HepG2 (cell line): ENCODE measurements at regions not wholly inside any gene's neighbourhood (a gene's known extent, or its start where the extent isn't known, plus 50 kb on each side); places are given as distances from the start of the nearest gene placed in this dataset.

Experiments used
- ATAC-seq: fragments of 200-7000 bp; cut with Tn5 transposase; 3 replicates; pipeline ENCODE4 v1.9.1; 2020; ENCODE audit warnings: mild to moderate bottlenecking, moderate library complexity
- BruUV-seq: library from RNA; stranded (reverse); fragments of 400-500 nt; replicated peaks from 2 replicates; lab custom pipeline; 2021; lab: Mats Ljungman, UMichigan
- CTCF ChIA-PET: fragments of 300-600 bp; formaldehyde crosslinking; extraction: SDS; loops from one replicate; lab custom pipeline; 2021; ENCODE audit warnings: low total read pairs, inconsistent platforms, low intra/inter-chr PET ratio; lab: Yijun Ruan, JAX
- POLR2A ChIA-PET: fragments of 350-600 bp; sonication (Branson Sonifier 250); formaldehyde crosslinking; loops from one replicate; lab custom pipeline; 2020; ENCODE audit warnings: antibody characterized with exemption, inconsistent platforms; lab: Yijun Ruan, JAX
- DNase-seq: peaks from one replicate; pipeline ENCODE4 v3.0.0-alpha.2; 2015; ENCODE audit warnings: low spot score
- FAIRE-seq: peaks from 3 replicates; lab custom pipeline; 2011; peaks lifted over from hg19 to GRCh38; lab: Jason Lieb, UNC
- H2AFZ ChIP-seq: one replicate; pipeline ENCODE4 v1.6.1; 2011; ENCODE audit warnings: low read length, inconsistent platforms
- H3K27ac ChIP-seq: fragments of 300-600 bp; 3 replicates; pipeline ENCODE4 v1.8.0; 2011; ENCODE audit warnings: mixed run types, mild to moderate bottlenecking, mixed read lengths, low read length, inconsistent platforms; ENCODE audit not compliant: insufficient read depth; ENCODE audit errors: extremely low read length
- H3K27me3 ChIP-seq, 2 experiments: fragments of 200-600 bp in 1 of 2; 2 replicates in 1 of 2; 3 replicates in 1 of 2; pipeline versions ENCODE4 v1.6.0 to v1.8.0; 2011; ENCODE audit warnings: low read length in 2 of 2, mild to moderate bottlenecking in 2 of 2, moderate library complexity in 2 of 2, inconsistent platforms in 1 of 2; ENCODE audit not compliant: insufficient read depth in 2 of 2, control insufficient read depth in 1 of 2
- H3K36me3 ChIP-seq, 2 experiments: fragments of 200-600 bp in 1 of 2; replicated peaks in 1 of 2; 2 replicates in 1 of 2; 3 replicates in 1 of 2; pipeline versions ENCODE4 v1.5.1 to v1.8.0; 2011; ENCODE audit warnings: low read length in 2 of 2, inconsistent platforms in 1 of 2; ENCODE audit not compliant: insufficient read depth in 2 of 2, control insufficient read depth in 1 of 2
- H3K4me1 ChIP-seq: 2 replicates; pipeline ENCODE4 v1.5.1; 2012; ENCODE audit warnings: low read length, inconsistent platforms; ENCODE audit not compliant: insufficient read depth
- H3K4me2 ChIP-seq: 2 replicates; pipeline ENCODE4 v1.6.0; 2011; ENCODE audit warnings: low read depth, low read length, inconsistent platforms
- H3K4me3 ChIP-seq, 3 experiments: fragments of 200-600 bp in 1 of 3; sonication (generic), shearing (Covaris generic) in 1 of 3; replicated peaks in 1 of 3; 2 replicates each; pipeline ENCODE4 v1.5.1; 2011 to 2016; ENCODE audit warnings: low read length in 3 of 3, inconsistent platforms in 2 of 3, low read depth in 2 of 3, mild to moderate bottlenecking in 2 of 3, control low read depth in 1 of 3, mixed read lengths in 1 of 3; ENCODE audit not compliant: insufficient read depth in 1 of 3
- H3K79me2 ChIP-seq: one replicate; pipeline ENCODE4 v1.6.1; 2011; ENCODE audit warnings: low read length, inconsistent platforms; ENCODE audit not compliant: insufficient read depth
- H3K9ac ChIP-seq: 2 replicates; pipeline ENCODE4 v1.6.0; 2011; ENCODE audit warnings: mild to moderate bottlenecking, low read depth, low read length, inconsistent platforms; ENCODE audit not compliant: insufficient read depth
- H3K9me3 ChIP-seq: 2 replicates; pipeline ENCODE4 v1.5.1; 2012; ENCODE audit warnings: mild to moderate bottlenecking, low read length
- H4K20me1 ChIP-seq: 2 replicates; pipeline ENCODE4 v1.6.0; 2011; ENCODE audit warnings: inconsistent platforms, mild to moderate bottlenecking, low read length, moderate library complexity; ENCODE audit not compliant: insufficient read depth
- ATF7 ChIP-seq, 2 experiments: fragments of 450-650 bp in 1 of 2; sonication (generic) in 1 of 2; formaldehyde crosslinking in 1 of 2; IDR thresholded peaks; 2 replicates each; pipeline versions ENCODE4 v1.4.0 to v1.6.1; 2016 to 2020; ENCODE audit warnings: antibody characterized with exemption in 1 of 2, mild to moderate bottlenecking in 1 of 2, missing genetic modification reagents in 1 of 2
- EEA1 ChIP-seq: sonication (generic); formaldehyde crosslinking; IDR thresholded peaks from 2 replicates; pipeline ENCODE4 v1.5.1; 2020; ENCODE audit warnings: mild to moderate bottlenecking, missing genetic modification reagents, borderline replicate concordance
- HCFC1 ChIP-seq: fragments of 150-350 bp; IDR thresholded peaks from 2 replicates; pipeline ENCODE4 v1.6.1; 2014; ENCODE audit warnings: low read depth, low read length
- KLF6 ChIP-seq: IDR thresholded peaks from 2 replicates; pipeline ENCODE4 v1.8.0; 2016; ENCODE audit warnings: missing biosample characterization, missing genetic modification reagents
- KMT2B ChIP-seq: IDR thresholded peaks from 2 replicates; pipeline ENCODE4 v1.6.1; 2016; ENCODE audit warnings: missing genetic modification reagents, missing compliant biosample characterization
- RCOR2 ChIP-seq: IDR thresholded peaks from 2 replicates; pipeline ENCODE4 v1.6.1; 2016; ENCODE audit warnings: missing biosample characterization, missing genetic modification reagents
- SUZ12 ChIP-seq: fragments of 150-350 bp; IDR thresholded peaks from 2 replicates; pipeline ENCODE4 v1.6.1; 2014; ENCODE audit warnings: low read depth, low read length
- ZNF549 ChIP-seq: sonication (generic); formaldehyde crosslinking; IDR thresholded peaks from 2 replicates; pipeline ENCODE4 v1.5.0; 2020; ENCODE audit warnings: missing genetic modification reagents
- ZNF709 ChIP-seq: sonication (generic); formaldehyde crosslinking; IDR thresholded peaks from 2 replicates; pipeline ENCODE4 v1.5.0; 2020; ENCODE audit warnings: mild to moderate bottlenecking, missing genetic modification reagents
- ZNF879 ChIP-seq: sonication (generic); formaldehyde crosslinking; IDR thresholded peaks from 2 replicates; pipeline ENCODE4 v1.8.1; 2023; ENCODE audit warnings: missing genetic modification reagents
- WGBS: methylation state at CpG from one replicate; pipeline ENCODE4 v1.1.6; 2017; ENCODE audit warnings: low lambda C conversion rate; 5-methylcytosine and 5-hydroxymethylcytosine counted together
- in situ Hi-C: cut with HindIII; loops from 2 replicates; pipeline ENCODE4 v1.10.0; 2017; ENCODE audit warnings: low pct_unique_long_range_greater_than_20kb; ENCODE audit not compliant: extremely low pct_ligation_motif_present
- intact Hi-C: fragments of 100-400 bp; cut with micrococcal nuclease; formaldehyde crosslinking; loops from one replicate; pipeline ENCODE4 v1.10.0; 2022; ENCODE audit not compliant: unreplicated experiment
- TF ChIP-seq, protein P1 (sequence below): sonication (generic); formaldehyde crosslinking; conservative IDR thresholded peaks from 2 replicates; pipeline ENCODE4 v1.4.0; 2020; ENCODE audit warnings: missing genetic modification reagents
- TF ChIP-seq, protein P2 (sequence below): IDR thresholded peaks from 2 replicates; pipeline ENCODE4 v1.6.1; 2012; ENCODE audit warnings: inconsistent platforms
- TF ChIP-seq, protein P3 (sequence below): sonication (generic); formaldehyde crosslinking; IDR thresholded peaks from 2 replicates; pipeline ENCODE4 v1.4.0; 2020; ENCODE audit warnings: mild to moderate bottlenecking, missing genetic modification reagents, borderline replicate concordance

DNA sequence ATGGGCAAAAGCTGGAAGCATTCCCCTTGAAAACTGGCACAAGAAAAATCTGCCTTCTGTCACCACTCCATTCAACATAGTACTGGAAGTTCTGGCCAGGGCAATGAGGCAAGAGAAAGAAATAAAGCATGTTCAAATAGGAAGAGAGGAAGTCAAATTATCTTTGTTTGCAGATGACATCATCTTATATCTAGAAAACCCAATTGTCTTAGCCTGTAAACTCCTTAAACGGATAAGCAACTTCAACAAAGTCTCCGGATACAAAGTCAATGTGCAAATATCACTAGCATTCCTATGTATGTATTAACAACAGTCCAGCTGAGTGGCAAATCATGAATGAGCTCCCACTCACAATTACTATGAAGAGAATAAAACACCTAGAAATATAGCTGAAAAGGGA is 1579.3 kb downstream of the SUCLG1 start:
- no peak for DNase-seq
- no peak for FAIRE-seq
- POLR2A ChIA-PET = no interaction called here
- Histone ChIP-seq H3K36me3 (no peaks in the 10 kb centered on the region), H3K27me3 (no peaks in the 10 kb centered on the region), H3K27ac (no peak overlapping the region), H3K4me1 (no peaks in the 10 kb centered on the region), H2AFZ (no peak overlapping the region), H3K4me3 (no peak overlapping the region), H3K79me2 (no peaks in the 10 kb centered on the region), H3K9me3 (peaks cover 81% of the 10 kb centered on the region), H3K9ac (no peak overlapping the region), H4K20me1 (no peaks in the 10 kb centered on the region), H3K4me2 (no peak overlapping the region)
- no TSS peak for BruUV-seq
- WGBS = 33% methylated on average over 2 of the region's 2 CpGs
- in situ Hi-C loops = no loop called here
- no peak for ATAC-seq
- TF ChIP-seq ATF7 (IDR thresholded peaks at IDR 0.05) = peak; percentile 88
- TF ChIP-seq ATF7 (CRISPR knock-in tag; IDR thresholded peaks at IDR 0.05) = no peak
- TF ChIP-seq RCOR2 (CRISPR knock-in tag) = no peak
- intact Hi-C loops = no loop called here
- CTCF ChIA-PET = no interaction called here

DNA sequence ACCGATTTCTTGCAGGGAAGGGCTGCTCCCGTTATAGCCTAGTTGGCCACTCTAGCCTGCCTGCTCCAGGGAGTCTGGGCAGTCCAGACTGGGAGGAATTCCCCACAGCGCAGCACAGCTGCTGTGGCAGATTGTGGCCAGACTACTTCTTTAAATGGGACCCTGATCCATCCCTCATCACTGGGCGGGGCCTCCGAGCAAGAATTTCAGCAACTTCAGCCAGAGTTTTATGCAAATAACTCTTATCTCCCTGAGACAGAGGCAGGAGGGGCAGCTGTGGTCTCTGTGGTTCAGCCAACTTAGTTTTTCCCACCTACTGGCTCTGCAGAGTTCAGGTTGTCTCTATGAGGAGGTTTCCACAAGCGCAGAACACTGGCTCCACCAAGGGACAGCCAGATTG is 1583.2 kb downstream of the SUCLG1 start:
- DNase-seq (no peak), FAIRE-seq (no peak), ATAC-seq (no peak)
- Histone ChIP-seq H2AFZ (no peak overlapping the region), H3K4me2 (no peak overlapping the region), H3K36me3 (no peaks in the 10 kb centered on the region), H3K4me1 (no peaks in the 10 kb centered on the region), H3K4me3 (no peak overlapping the region), H3K27me3 (no peaks in the 10 kb centered on the region), H3K79me2 (no peaks in the 10 kb centered on the region), H3K27ac (no peak overlapping the region), H4K20me1 (no peaks in the 10 kb centered on the region), H3K9me3 (peaks cover 94% of the 10 kb centered on the region), H3K9ac (no peak overlapping the region)
- WGBS = 11% methylated on average over 6 of the region's 6 CpGs
- BruUV-seq = no TSS peak
- in situ Hi-C loops = no loop called here
- TF ChIP-seq HCFC1 (no peak), ZNF549 (CRISPR knock-in tag) (no peak), SUZ12 (no peak), KMT2B (CRISPR knock-in tag) (no peak), EEA1 (CRISPR knock-in tag) (no peak), KLF6 (CRISPR knock-in tag) (no peak), ZNF879 (no peak), ZNF709 (no peak)
- TF ChIP-seq, protein P1, sequence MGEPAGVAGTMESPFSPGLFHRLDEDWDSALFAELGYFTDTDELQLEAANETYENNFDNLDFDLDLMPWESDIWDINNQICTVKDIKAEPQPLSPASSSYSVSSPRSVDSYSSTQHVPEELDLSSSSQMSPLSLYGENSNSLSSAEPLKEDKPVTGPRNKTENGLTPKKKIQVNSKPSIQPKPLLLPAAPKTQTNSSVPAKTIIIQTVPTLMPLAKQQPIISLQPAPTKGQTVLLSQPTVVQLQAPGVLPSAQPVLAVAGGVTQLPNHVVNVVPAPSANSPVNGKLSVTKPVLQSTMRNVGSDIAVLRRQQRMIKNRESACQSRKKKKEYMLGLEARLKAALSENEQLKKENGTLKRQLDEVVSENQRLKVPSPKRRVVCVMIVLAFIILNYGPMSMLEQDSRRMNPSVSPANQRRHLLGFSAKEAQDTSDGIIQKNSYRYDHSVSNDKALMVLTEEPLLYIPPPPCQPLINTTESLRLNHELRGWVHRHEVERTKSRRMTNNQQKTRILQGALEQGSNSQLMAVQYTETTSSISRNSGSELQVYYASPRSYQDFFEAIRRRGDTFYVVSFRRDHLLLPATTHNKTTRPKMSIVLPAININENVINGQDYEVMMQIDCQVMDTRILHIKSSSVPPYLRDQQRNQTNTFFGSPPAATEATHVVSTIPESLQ (CRISPR knock-in tag) = no peak
- TF ChIP-seq, protein P2, sequence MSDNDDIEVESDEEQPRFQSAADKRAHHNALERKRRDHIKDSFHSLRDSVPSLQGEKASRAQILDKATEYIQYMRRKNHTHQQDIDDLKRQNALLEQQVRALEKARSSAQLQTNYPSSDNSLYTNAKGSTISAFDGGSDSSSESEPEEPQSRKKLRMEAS = no peak
- TF ChIP-seq, protein P3, sequence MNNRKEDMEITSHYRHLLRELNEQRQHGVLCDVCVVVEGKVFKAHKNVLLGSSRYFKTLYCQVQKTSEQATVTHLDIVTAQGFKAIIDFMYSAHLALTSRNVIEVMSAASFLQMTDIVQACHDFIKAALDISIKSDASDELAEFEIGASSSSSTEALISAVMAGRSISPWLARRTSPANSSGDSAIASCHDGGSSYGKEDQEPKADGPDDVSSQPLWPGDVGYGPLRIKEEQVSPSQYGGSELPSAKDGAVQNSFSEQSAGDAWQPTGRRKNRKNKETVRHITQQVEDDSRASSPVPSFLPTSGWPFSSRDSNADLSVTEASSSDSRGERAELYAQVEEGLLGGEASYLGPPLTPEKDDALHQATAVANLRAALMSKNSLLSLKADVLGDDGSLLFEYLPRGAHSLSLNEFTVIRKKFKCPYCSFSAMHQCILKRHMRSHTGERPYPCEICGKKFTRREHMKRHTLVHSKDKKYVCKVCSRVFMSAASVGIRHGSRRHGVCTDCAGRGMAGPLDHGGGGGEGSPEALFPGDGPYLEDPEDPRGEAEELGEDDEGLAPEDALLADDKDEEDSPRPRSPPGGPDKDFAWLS (CRISPR knock-in tag) = no peak
- CTCF ChIA-PET = no interaction called here
- intact Hi-C loops = no loop called here
- POLR2A ChIA-PET = no interaction called here
